HL-60 (cell line): ENCODE measurements at regions not wholly inside any gene's neighbourhood (a gene's known extent, or its start where the extent isn't known, plus 50 kb on each side); places are given as distances from the start of the nearest gene placed in this dataset.

Experiments used
- DNase-seq, 2 experiments: peaks; one replicate each; pipeline ENCODE4 v3.0.0-alpha.2; 2010 to 2020; ENCODE audit warnings: low read depth in 1 of 2, low spot score in 1 of 2
- H3K27ac ChIP-seq: fragments of 250-450 bp; sonication (Bioruptor Pico); replicated peaks from 2 replicates; pipeline ENCODE4 v1.5.1; 2020; ENCODE audit warnings: mild to moderate bottlenecking, moderate library complexity
- H3K27me3 ChIP-seq: fragments of 250-450 bp; sonication (Bioruptor Pico); 2 replicates; pipeline ENCODE4 v1.5.1; 2021; ENCODE audit warnings: mild to moderate bottlenecking, moderate library complexity; ENCODE audit not compliant: insufficient read depth, poor library complexity, severe bottlenecking
- H3K4me3 ChIP-seq: replicated peaks from 2 replicates; pipeline ENCODE4 v1.5.1; 2011; ENCODE audit warnings: mild to moderate bottlenecking, control low read depth, low read length; ENCODE audit not compliant: insufficient read depth
- GABPA ChIP-seq: IDR thresholded peaks from 2 replicates; pipeline ENCODE4 v1.6.1; 2012; ENCODE audit warnings: low read depth
- POLR2AphosphoS5 ChIP-seq: IDR thresholded peaks from 2 replicates; pipeline ENCODE4 v1.6.1; 2012; ENCODE audit warnings: low read depth
- REST ChIP-seq: IDR thresholded peaks from 2 replicates; pipeline ENCODE4 v1.6.1; 2012; ENCODE audit warnings: low read depth; ENCODE audit not compliant: insufficient replicate concordance
- SPI1 ChIP-seq: IDR thresholded peaks from 2 replicates; pipeline ENCODE4 v1.6.1; 2012; ENCODE audit warnings: low read depth, mild to moderate bottlenecking, borderline replicate concordance
- TF ChIP-seq, protein P1 (sequence below): IDR thresholded peaks from one replicate; pipeline ENCODE4 v1.5.1; 2011; ENCODE audit warnings: low read length, control low read depth, inconsistent platforms; ENCODE audit not compliant: insufficient read depth

DNA sequence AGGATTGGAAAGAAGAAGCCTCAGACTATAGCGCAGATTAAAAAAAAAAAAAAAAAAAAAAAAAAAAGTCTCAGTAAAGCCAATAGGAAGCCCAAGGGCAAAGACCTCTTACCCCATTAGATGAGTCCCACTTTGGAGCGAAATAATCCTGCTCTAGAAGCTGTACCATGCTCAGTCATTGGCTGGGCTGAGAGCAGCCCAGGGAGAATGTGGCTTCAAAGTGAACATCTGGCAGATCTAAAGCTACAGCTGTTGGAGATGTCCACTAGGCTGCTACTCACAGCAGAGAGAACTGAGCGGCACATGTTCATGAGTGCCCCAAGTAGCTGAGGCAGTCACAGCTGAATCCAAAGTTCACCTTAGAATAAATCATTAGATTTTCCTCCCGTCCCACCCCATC is 560.9 kb downstream of the MED13L start:
- no peak for DNase-seq
- no peak for TF ChIP-seq REST
- TF ChIP-seq, protein P1, sequence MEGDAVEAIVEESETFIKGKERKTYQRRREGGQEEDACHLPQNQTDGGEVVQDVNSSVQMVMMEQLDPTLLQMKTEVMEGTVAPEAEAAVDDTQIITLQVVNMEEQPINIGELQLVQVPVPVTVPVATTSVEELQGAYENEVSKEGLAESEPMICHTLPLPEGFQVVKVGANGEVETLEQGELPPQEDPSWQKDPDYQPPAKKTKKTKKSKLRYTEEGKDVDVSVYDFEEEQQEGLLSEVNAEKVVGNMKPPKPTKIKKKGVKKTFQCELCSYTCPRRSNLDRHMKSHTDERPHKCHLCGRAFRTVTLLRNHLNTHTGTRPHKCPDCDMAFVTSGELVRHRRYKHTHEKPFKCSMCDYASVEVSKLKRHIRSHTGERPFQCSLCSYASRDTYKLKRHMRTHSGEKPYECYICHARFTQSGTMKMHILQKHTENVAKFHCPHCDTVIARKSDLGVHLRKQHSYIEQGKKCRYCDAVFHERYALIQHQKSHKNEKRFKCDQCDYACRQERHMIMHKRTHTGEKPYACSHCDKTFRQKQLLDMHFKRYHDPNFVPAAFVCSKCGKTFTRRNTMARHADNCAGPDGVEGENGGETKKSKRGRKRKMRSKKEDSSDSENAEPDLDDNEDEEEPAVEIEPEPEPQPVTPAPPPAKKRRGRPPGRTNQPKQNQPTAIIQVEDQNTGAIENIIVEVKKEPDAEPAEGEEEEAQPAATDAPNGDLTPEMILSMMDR: no peak
- TF ChIP-seq GABPA: no peak
- H3K4me3 ChIP-seq: no peak overlapping the region
- peaks cover 6% of the 10 kb centered on the region for H3K27me3 ChIP-seq
- H3K27ac ChIP-seq: no peak overlapping the region

- Histone ChIP-seq H3K4me3 (no peak overlapping the region), H3K27me3 (peaks cover 6% of the 10 kb centered on the region), H3K27ac (no peak overlapping the region)
- TF ChIP-seq SPI1: no peak
- TF ChIP-seq REST: no peak
- TF ChIP-seq, protein P1: no peak
- TF ChIP-seq GABPA: no peak
- no peak for TF ChIP-seq POLR2AphosphoS5
- DNase-seq: no peak
Observed at GRCh38 chr12:115712676-115713075, 564.8 kb downstream of the MED13L start.

GRCh38 chr12:115710104-115710564 is 567.4 kb downstream of the MED13L start:
- H3K27ac ChIP-seq: no peak overlapping the region
- H3K27me3 ChIP-seq: peaks cover 5% of the 10 kb centered on the region
- no peak overlapping the region for H3K4me3 ChIP-seq
- no peak for DNase-seq
- TF ChIP-seq, protein P1: no peak
- TF ChIP-seq SPI1 (no peak), REST (no peak), GABPA (no peak), POLR2AphosphoS5 (no peak)
